Fibroblast of skin of left quadriceps (primary cell): ENCODE measurements at regions not wholly inside any gene's neighbourhood (a gene's known extent, or its start where the extent isn't known, plus 50 kb on each side); places are given as distances from the start of the nearest gene placed in this dataset.
A peak's percentile ranks its signal among the peaks of the same experiment; 100 is the strongest.

Experiments
- DNase-seq, 2 experiments: peaks; one replicate each; pipeline ENCODE4 v3.0.0-alpha.2; 2013; ENCODE audit warnings: low read depth in 2 of 2

DNA sequence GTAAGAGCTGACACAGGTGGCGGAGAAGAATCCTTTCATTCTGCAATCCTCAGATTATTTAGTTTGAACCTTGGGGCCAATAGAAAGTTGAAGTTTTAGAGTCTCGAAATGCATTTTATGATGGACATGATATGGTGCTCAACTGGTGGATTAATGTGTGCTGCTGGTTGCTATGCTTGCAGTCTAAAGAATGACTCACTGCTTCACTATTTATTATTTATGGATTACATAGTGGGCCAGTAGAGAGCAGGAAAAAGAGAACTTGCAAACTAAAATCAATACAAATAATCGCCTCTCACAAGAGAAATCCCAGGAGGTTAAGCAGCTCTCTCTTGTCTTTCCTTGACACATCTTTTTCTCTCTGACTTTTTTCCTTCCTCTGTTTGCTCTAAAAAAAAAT is 2326.8 kb upstream of the AGA start:
- DNase-seq, result no peak

DNA sequence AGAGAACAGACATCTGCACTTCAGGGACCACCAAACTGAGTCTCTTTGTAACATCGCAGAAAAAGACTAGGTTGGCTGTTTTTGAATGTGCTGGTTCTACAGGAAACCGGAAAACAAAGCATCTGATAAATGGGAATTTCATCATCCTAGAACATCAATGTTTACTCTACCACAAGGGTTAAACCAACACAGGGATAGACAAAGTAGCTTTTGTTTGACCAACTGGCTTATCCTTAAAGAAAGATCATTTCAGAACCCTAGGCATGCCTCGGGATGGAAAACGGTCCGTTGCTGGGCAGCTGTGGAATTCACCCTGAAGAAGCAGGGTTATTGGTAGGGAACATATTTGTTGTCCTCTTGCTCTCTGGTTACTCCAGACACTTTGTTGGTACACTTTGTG is 2355.5 kb upstream of the AGA start:
- no peak for DNase-seq

DNA sequence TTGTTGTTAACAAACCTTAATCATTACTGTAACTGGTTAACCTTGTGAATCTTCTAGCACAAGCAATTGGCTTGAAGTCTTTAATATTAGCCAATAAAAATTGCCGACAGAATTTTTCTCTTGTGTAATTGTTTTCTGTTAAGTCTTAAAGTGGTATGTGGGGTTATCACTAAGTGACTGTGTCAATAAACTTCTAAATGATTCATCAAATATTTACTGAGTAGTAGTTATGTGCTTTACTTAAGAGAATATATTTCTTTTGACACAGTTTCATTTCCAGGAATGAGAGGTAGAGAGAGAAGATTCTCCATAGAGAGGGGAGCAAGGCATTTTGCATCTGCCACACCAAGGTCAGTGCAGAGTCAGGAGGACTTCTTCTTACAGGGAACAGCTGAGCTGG is 2361.6 kb upstream of the AGA start:
- no peak for DNase-seq

DNA sequence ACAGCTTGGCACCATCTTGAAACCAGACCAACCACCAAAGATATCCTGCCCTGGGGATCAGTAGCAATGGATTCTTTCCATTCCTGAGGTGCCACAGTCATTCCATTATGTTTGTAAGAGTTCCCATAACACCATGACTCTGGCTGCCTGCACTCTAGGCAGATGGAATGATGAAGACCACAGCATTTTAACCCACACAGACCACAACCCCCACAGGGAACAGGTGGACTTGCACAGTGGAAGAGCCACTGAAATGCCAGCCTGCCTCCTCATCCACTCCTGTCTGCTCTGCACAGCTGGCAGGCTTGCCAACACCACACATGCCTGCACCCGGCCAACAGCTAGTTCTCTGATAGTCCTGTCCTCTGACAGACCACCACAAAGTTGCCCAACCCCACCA is 2362.2 kb upstream of the AGA start:
- DNase-seq, result no peak

DNA sequence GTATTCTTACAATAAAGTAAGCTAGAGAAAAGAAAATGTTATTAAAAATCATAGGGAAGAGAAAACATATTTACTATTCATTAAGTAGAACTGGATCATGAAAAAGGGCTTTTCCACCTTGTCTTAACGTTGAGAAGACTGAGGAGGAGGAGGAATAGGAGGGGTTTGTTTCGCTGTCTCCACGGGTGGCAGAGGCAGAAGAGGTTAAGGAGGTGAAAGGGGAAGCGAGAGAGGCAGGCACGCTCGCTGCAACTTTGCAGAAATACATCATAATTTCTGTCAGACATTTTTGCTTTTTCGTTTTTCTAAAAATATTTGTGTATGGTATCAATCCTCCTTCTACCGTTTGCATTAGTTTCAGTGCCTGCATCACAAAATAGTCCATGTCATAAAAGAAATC is 2375.1 kb upstream of the AGA start:
- no peak for DNase-seq

DNA sequence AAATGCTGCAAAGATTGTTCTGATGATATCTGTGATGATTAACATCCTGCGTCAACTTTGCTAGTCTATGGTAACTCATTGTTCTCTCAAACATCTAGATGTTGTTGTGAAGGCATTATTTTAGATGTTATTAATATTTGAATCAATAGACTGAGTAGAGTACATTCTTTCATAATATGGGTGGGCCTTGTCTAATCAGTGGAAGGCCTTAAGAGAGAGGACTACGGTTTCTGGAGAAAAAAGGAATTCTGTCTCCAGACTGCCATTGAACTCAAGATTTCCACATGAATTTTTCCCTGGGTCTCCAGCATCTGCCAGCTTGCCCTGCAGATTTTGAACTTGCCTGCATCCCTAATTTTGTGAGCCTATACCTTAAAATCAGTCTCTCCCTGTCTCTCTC is 2381.1 kb upstream of the AGA start:
- no peak for DNase-seq

DNA sequence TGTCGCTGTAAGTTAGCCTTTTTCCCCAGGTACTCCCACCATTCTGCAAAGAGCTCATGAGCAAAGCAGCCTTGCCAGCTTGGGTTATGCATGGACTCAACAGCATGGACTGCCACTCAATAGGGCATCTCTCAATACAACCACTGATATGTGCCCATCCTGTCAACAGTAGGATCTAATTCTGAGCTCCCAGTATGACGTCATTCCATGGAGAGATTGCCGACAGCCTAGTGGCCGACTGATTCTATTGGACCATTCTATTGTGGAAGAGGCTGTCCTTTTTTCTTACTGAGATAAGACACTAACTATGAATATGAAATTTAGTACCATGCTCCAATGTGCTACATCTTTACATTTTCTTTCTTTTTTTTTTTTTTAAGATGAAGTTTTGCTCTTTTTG is 2389.0 kb upstream of the AGA start:
- no peak for DNase-seq

DNA sequence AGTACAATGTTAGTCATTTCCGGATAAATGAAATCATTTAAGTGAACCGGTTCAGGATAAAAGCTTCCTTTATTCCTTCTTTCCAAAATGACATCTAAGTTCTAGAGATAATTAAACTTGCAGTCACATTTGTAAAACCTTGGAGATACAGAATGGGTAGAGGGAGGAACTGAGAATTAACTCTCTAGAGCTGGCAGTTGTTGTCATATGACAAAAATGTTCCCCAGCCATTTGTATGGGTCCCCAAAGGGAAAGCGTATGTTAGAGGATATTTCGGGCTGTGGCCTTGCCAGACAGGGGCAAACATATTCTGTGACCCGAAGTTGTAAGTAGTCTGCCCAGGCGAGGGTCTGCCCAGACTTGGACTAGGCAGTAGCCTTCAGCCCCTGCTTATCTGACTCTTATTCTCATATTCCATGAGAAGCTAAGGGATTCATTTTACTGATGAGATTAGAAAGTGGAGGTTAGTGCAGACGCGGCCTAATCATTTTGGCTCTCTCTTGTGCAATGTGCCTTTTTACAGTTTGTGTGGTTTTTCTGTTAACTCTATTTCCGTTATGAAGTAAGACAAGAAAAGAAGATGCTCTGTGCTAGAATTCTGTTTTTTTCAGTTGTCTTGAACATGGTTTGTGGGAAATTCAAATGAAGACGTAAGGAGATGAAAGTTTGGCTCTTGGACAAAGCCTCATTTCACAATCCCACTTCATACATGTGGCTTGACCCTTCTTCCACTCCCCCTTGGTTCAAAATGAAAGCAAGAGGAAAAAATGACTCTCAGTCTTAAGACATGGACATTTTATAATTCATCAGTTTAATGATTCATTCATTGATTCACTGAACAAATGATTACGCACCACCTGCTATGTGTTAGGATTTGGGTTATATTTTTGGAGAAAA is 2394.2 kb upstream of the AGA start:
- no peak for DNase-seq

DNA sequence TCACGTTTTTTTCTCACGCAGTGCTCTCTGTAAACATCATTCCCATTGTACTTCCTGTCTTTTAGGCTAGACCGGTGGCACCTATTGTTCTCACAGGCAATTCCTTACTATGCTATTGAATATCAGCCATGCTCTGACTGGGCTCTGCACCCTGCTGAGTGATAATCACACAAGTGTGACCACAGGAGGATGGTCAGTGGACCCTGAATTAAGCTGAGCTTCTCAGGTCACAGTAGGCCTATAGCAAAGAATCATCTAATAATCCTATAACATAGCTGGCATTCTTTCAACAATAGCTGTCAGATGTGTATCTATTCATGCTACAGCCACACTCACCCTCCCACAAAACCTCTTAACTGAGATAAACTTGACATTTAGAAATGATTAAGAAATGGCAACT is 2399.8 kb upstream of the TENM3 start:
- DNase-seq, result no peak

DNA sequence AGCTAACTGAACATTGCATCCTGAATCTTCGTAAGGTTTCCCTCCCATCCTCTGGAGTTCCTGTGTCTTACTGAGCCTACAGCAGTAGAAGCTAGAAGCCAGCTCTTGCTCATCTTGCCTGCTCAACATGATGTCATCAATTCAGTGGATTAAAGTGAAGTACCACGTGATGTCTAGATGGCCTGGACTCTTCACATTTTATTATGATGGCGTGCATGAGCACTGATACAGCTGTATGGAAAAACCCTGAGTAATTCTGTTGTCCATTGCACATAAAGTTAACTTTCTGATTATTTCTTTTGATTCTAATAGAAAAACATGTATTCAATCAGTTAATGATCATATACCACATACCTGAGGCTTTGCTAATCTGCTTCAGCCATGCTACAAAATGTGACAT is 2387.7 kb upstream of the TENM3 start:
- peak; percentile 2 to 6 for DNase-seq

DNA sequence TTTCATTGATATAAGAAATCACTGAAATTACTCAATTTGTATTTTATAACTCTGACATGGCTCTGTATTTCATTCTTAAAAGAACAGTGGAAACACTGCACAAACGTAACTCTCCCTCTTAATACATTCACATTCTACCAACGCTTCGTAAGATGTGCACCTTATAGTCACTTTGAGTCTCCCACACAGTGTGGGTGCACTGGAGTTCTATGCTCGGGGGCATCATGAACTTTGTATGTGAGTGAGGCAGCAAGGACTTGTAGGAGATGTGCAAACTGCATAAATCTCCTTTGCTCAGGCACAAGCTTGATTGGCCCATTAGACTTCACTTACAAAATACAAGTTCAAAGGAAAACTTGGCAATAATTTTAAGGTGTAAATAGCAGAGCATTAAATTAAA is 2385.0 kb upstream of the TENM3 start:
- DNase-seq, result no peak

DNA sequence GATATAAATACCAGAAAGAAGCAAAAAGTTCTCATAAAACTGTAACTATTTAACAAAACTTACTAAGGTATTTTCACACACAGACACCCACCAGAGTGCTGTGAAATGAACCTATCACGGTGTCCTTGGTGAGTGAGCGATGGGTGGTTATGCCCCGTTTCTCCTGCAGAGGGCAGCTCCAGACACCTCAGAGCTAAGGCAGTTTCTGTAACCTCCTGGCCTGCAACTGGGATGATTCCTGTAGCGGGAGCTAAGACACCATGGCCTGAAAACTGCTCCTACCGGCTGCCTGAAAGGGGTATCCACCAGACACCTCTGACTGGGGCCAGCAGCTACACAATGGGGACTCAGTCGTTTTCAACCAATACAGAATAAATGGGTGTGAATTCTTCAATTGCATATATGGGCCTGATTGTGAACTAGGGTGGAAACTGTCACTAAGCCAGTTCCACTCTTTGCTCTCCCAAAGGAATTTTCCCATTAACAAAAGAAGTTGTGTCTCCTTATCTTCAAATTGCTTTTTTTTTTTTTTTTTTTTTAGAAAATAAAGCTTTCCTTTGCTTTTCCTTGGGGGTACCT is 2375.8 kb upstream of the TENM3 start:
- peak; percentile 35 to 40 for DNase-seq

DNA sequence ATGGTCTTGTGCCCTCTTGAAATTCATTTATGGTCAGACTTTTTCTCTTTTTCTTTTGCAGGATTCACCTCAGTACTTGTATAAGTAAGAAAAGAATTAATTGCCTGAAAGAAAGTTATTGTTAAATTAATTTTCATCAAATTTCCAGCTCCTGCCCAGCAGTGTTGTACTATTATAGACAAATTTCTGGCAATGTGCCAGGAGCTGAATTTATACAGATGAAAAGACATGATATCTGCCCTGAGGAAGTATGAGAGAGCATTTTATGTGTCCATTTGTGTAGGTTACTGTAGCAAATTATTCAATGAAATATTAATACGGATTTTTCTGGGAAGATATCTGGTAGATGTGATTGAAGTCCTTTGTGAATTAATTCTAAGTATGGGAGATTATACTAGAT is 2371.5 kb upstream of the TENM3 start:
- no peak for DNase-seq

DNA sequence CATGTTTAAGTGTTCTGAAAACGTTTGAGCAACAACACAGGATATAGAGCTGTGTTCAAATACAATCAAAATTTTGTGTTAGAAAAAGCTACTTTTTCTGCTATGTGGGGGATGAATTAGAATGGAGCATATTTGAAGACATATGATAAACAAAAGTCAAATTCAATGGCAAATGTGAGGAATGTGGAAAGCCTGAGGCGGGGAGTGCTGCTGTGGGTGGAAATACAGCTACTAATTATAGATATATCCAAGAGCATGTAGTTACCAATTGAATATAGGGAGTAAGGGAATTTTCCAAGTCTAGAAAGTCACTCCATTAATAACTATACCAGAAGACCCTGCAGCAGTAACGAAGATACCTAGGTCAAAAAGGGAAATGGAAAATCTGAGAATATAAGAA is 2370.4 kb upstream of the TENM3 start:
- DNase-seq, result no peak

DNA sequence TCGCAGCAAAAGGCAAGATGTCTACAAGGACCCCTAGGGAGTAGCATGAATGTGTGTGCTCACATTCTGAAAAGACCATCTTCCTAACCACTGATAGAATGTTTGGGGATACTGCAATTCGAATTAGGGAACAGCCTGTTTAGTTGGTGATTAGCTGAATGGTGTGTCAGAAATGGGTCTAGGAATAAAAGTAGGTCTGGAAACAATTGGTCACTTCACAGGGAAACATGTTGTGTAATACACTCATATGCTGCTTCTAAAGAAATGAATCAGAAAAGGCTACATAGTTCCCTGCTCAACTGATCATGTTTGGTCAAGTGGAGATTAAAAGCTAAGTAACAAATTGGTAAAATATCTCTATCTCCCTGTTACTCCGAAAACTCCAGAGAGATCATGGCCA is 2362.4 kb upstream of the TENM3 start:
- DNase-seq, result no peak

DNA sequence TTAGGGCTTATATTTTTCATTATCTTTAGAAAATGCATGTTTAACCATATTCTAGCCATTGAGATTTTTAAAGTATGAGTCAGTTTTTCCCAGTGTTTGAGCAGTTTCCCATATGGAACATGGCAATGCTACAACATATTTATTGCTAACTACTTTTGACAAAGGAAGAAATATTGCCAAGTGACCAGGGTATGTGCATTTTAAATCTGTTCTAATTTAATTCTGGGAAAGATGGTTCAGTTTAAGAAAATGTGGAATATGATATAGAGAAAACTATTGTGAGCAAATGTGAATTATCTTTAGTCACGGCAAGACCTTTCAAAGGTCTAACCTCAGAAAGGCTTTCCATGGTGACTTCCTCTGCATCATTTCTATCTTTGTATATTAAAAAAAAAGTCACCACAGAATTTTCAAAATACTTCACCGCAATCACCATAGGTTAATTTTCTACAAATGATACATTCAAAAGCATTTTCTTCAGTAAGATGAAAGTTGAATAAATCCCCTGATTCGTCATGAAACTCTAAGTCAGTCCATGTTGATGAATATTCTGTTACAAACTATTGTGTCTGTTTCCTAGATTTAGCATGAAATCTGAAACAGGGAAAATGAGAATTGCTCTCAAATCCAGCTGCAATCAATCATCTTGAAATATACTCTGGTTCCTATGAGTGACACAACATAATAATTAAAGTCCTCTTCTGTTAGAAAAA is 2349.0 kb upstream of the TENM3 start:
- peak; percentile 84 for DNase-seq

DNA sequence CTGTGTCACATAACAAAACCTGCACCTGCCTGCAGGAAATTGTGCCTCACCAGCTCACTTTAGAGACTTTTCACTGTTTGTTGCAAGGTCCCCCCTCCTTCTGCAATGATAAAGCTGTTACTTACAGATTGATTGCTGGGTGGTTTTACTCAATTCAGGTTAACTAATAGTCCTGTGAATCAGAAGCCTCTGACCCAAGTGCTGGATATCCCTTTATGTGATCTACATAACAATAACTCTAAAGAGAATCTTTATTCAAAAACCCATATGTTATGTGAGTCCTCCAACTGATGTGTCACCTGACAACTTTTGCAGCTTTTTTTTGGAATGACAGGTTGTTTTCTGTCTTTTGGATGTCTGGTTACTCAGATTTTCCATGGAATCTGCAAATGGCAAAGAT is 2323.6 kb upstream of the TENM3 start:
- no peak for DNase-seq

DNA sequence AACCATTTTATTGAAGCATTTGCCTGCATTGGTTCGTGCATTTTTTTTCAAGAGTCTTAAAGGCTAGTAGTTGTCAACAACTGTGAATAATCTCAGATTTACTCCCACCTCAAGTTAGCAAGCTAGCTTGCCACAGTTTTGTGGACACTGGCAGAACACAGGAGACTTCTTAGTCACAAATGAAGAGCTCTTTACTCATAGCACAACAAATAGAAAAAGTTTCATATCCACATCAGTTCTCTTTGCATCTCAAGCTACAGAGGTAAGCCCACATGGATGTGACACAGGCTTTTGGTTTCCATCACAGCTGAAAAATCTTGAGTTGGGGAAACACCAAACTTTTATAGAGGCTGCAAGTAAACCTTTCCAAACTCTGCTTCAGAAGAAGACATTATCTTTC is 2315.7 kb upstream of the TENM3 start:
- no peak for DNase-seq

DNA sequence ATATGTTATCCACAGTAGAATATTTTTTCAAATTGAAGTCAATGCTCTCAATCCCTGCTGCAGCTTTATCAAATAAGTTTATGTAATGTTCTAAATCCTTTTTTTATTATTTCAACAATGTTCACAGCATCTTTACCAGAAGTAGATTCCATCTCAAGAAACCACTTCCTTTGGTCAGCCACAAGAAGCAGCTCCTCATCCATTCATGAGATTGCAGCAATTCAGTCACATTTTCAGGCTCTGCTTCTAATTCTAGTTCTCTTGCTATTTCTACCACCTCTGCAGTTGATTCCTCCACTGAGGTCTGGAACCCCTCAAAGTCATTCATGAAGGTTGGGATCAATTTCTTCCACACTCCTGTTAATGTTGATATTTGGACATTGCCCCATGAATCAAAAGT is 2301.3 kb upstream of the TENM3 start:
- no peak for DNase-seq

DNA sequence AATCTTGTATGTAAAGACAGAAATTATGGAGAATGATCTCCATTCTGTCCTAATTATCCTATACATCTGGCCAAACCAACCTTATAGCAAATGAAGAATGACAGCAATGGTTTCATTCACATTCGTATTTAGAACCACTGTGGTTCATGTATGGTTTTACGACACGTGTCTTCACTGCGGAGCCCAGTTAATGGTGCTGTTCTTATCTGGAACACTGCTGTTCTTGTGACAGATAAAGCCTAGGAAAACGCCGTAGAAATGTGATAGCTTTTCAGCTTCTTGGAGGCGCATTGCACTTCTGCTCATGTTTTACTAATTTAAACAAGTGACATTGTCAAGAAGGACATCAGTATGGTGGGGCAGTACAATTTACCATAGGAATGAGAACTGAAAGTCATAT is 2266.4 kb upstream of the TENM3 start:
- no peak for DNase-seq

DNA sequence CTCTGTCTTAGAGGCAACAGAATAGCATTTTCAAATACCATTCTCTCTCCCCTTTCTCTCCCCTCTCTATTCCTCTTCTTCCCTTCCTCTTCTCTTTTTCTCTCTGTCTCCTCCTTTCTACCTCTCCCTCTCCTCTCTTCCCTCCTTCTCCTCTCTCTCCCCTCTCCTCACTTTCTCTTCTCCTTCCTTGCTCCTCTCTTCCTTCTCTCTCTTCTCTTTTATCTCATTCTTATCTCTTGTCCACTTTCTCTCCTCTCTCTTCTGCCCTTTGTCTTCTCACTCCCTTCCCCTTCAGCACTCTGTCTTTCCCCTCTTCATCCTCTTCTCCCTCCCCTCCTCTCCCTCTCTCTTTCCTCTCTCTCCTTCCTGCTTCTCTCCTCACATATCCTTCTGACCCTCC is 2265.8 kb upstream of the TENM3 start:
- no peak for DNase-seq

DNA sequence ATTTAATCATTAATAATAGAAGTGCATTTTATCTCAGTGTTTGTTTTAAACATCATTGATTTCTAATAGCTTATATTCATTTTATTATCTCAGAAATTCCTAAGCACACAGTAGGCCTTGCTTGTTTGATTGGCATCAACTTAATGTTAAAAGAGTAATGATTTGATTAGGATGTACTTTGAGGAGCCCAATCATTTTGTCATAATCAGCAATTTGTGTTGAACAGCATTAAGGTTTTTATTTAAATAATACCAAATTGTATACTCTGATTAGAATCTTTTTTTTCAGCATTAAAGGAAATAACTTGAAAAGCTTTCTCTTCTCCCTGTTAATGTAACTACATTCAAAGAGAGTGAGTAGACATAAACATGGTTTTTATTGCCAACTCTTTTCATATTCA is 2262.0 kb upstream of the TENM3 start:
- no peak for DNase-seq

DNA sequence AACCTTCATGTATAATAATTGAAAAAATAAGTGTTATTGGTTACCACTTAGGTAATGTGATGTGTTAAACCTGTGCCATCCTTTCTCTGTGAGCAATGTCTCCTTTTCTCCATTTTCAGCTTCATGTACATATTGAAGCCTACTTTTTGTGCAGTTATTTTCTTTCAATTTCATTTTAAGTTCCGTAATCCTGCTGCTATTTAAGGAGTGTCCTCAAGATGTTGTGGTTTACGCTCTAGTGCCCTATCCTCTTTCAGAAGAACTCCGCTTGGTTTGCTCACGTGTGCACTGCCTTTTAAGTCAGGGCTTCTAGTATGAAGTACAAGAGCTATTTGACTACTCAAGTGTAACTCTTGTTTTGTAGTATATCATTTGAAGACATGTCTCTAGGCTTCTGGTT is 2253.2 kb upstream of the TENM3 start:
- DNase-seq, result no peak
